ENCODE measurements at regions not wholly inside any gene's neighbourhood (a gene's known extent, or its start where the extent isn't known, plus 50 kb on each side); places are given as distances from the start of the nearest gene placed in this dataset.

GRCh38 chr6:68391953-68392352, 243.1 kb upstream of the ADGRB3 start:
- TF ChIP-seq ATF2 (tag by site-specific recombination; IDR thresholded peaks at IDR 0.05; ENCODE audit: low read depth) (no peak), ZNF792 (tag by site-specific recombination; IDR thresholded peaks at IDR 0.05) (no peak), REST (tag by site-specific recombination; IDR thresholded peaks at IDR 0.05) (no peak), ZNF292 (tag by site-specific recombination; IDR thresholded peaks at IDR 0.05; ENCODE audit: borderline replicate concordance, low read depth) (no peak), ZNF76 (tag by site-specific recombination; IDR thresholded peaks at IDR 0.05; ENCODE audit: borderline replicate concordance, low read depth) (no peak), PRDM6 (tag by site-specific recombination; IDR thresholded peaks at IDR 0.05) (no peak), WT1 (tag by site-specific recombination; IDR thresholded peaks at IDR 0.05) (no peak), ZBTB7A (tag by site-specific recombination; IDR thresholded peaks at IDR 0.05; ENCODE audit: low read depth) (no peak), YY1 (tag by site-specific recombination; IDR thresholded peaks at IDR 0.05) (no peak)

Data from HEK293 (cell line).